ENCODE measurements at regions not wholly inside any gene's neighbourhood (a gene's known extent, or its start where the extent isn't known, plus 50 kb on each side); places are given as distances from the start of the nearest gene placed in this dataset.

- POLR2A ChIA-PET: no interaction called here
- DNase-seq: no peak
Measured at GRCh38 chr12:111110556-111110955, 190.2 kb upstream of the MYL2 start.

GRCh38 chr12:111108726-111109125, 188.3 kb upstream of the MYL2 start:
- DNase-seq (no peak), ATAC-seq (no peak)
- no peaks in the 10 kb centered on the region for H3K36me3 Mint-ChIP-seq
- peaks cover 3 to 15% (median 11%) of the 10 kb centered on the region in 4 donors for H3K4me1 Mint-ChIP-seq
- H3K27me3 Mint-ChIP-seq: peaks cover 0 to 3% (median 0%) of the 10 kb centered on the region in 5 donors
- H3K9me3 Mint-ChIP-seq: peaks cover 0 to 2% (median 0%) of the 10 kb centered on the region in 9 donors
- POLR2A ChIA-PET: interaction anchor here (0.6 kb wide), 1 partner anchor 693 kb away, joined by 3 read pairs; no protein-coding TSS in a partner anchor
- no peak overlapping the region for H3K27ac Mint-ChIP-seq
- H3K4me3 Mint-ChIP-seq: no peak overlapping the region

More at GRCh38 chr12:111110556-111110955, 190.2 kb upstream of the MYL2 start:
- no peak overlapping the region for H3K27ac Mint-ChIP-seq
- H3K4me3 Mint-ChIP-seq: peak overlapping the region in 1 of 10 donors; percentile 45
- no peak for ATAC-seq
- no peaks in the 10 kb centered on the region for H3K36me3 Mint-ChIP-seq
- peaks cover 3 to 15% (median 11%) of the 10 kb centered on the region in 4 donors for H3K4me1 Mint-ChIP-seq
- H3K9me3 Mint-ChIP-seq: peaks cover 0 to 3% (median 0%) of the 10 kb centered on the region in 9 donors
- peaks cover 0 to 3% (median 0%) of the 10 kb centered on the region in 5 donors for H3K27me3 Mint-ChIP-seq

- DNase-seq (no peak), ATAC-seq (no peak)
- POLR2A ChIA-PET: no interaction called here
- Mint-ChIP-seq H3K27ac (no peak overlapping the region), H3K4me1 (peaks cover 3 to 12% (median 10%) of the 10 kb centered on the region in 4 donors), H3K4me3 (no peak overlapping the region), H3K27me3 (peaks cover 0 to 3% (median 0%) of the 10 kb centered on the region in 5 donors), H3K9me3 (peaks cover 0 to 2% (median 0%) of the 10 kb centered on the region in 9 donors), H3K36me3 (no peaks in the 10 kb centered on the region)
Measured at GRCh38 chr12:111107392-111108178, 187.2 kb upstream of the MYL2 start.

GRCh38 chr12:111105294-111105693, 184.9 kb upstream of the MYL2 start:
- Mint-ChIP-seq H3K4me3 (no peak overlapping the region), H3K36me3 (no peaks in the 10 kb centered on the region), H3K4me1 (peaks cover 0 to 7% (median under 1%) of the 10 kb centered on the region in 4 donors), H3K9me3 (peaks cover 0 to 2% (median 0%) of the 10 kb centered on the region in 9 donors), H3K27me3 (peaks cover 0 to 4% (median 0%) of the 10 kb centered on the region in 5 donors), H3K27ac (no peak overlapping the region)
- ATAC-seq (no peak), DNase-seq (no peak)
- POLR2A ChIA-PET: no interaction called here

- Mint-ChIP-seq H3K4me1 (peaks cover 10 to 19% (median 13%) of the 10 kb centered on the region in 4 donors), H3K27ac (no peak overlapping the region), H3K9me3 (peaks cover 0 to 1% (median 0%) of the 10 kb centered on the region in 9 donors), H3K27me3 (peaks cover 0 to 4% (median 0%) of the 10 kb centered on the region in 5 donors), H3K4me3 (no peak overlapping the region), H3K36me3 (no peaks in the 10 kb centered on the region)
- POLR2A ChIA-PET: no interaction called here
- ATAC-seq: no peak
- DNase-seq: no peak
Measured at GRCh38 chr12:111103583-111103982, 183.2 kb upstream of the MYL2 start.

- POLR2A ChIA-PET: no interaction called here
- H3K4me3 Mint-ChIP-seq: no peak overlapping the region
- peak overlapping the region in 3 of 10 donors; percentile 18 to 79 (median 19) for H3K27ac Mint-ChIP-seq
- no peak for ATAC-seq
- no peak for DNase-seq
- H3K9me3 Mint-ChIP-seq: no peaks in the 10 kb centered on the region
- peaks cover 8 to 23% (median 15%) of the 10 kb centered on the region in 4 donors for H3K4me1 Mint-ChIP-seq
- peaks cover 0 to 4% (median 0%) of the 10 kb centered on the region in 5 donors for H3K27me3 Mint-ChIP-seq
- H3K36me3 Mint-ChIP-seq: no peaks in the 10 kb centered on the region
Measured at GRCh38 chr12:111102102-111102739, 181.8 kb upstream of the MYL2 start.

- Mint-ChIP-seq H3K4me3 (no peak overlapping the region), H3K4me1 (peaks cover 8 to 23% (median 15%) of the 10 kb centered on the region in 4 donors), H3K27me3 (peaks cover 0 to 4% (median 0%) of the 10 kb centered on the region in 5 donors), H3K36me3 (no peaks in the 10 kb centered on the region), H3K27ac (peak overlapping the region in 1 of 10 donors; percentile 84), H3K9me3 (no peaks in the 10 kb centered on the region)
- ATAC-seq (no peak), DNase-seq (no peak)
- POLR2A ChIA-PET: no interaction called here
Measured at GRCh38 chr12:111101003-111101402, 180.6 kb upstream of the MYL2 start.

- H3K27ac Mint-ChIP-seq: peak overlapping the region in 1 of 10 donors; percentile 84
- POLR2A ChIA-PET: no interaction called here
- no peaks in the 10 kb centered on the region for H3K9me3 Mint-ChIP-seq
- DNase-seq (no peak), ATAC-seq (no peak)
- H3K27me3 Mint-ChIP-seq: peaks cover 0 to 4% (median 0%) of the 10 kb centered on the region in 5 donors
- H3K4me1 Mint-ChIP-seq: peaks cover 8 to 23% (median 15%) of the 10 kb centered on the region in 4 donors
- peak overlapping the region in 1 of 10 donors; percentile 6 for H3K4me3 Mint-ChIP-seq
- no peaks in the 10 kb centered on the region for H3K36me3 Mint-ChIP-seq
Measured at GRCh38 chr12:111100554-111100953, 180.2 kb upstream of the MYL2 start.

- no peaks in the 10 kb centered on the region for H3K9me3 Mint-ChIP-seq
- peaks cover 8 to 23% (median 15%) of the 10 kb centered on the region in 4 donors for H3K4me1 Mint-ChIP-seq
- H3K36me3 Mint-ChIP-seq: no peaks in the 10 kb centered on the region
- ATAC-seq: no peak
- no peak for DNase-seq
- H3K27ac Mint-ChIP-seq: peak overlapping the region in 1 of 10 donors; percentile 84
- POLR2A ChIA-PET: no interaction called here
- H3K4me3 Mint-ChIP-seq: peak overlapping the region in 1 of 10 donors; percentile 6
- H3K27me3 Mint-ChIP-seq: peaks cover 0 to 4% (median 0%) of the 10 kb centered on the region in 5 donors
Measured at GRCh38 chr12:111100003-111100402, 179.6 kb upstream of the MYL2 start.

GRCh38 chr12:111099186-111099585, 178.8 kb upstream of the MYL2 start:
- peak overlapping the region in 5 of 10 donors; percentile 18 to 64 (median 53) for H3K4me3 Mint-ChIP-seq
- H3K36me3 Mint-ChIP-seq: no peaks in the 10 kb centered on the region
- peaks cover 8 to 26% (median 15%) of the 10 kb centered on the region in 4 donors for H3K4me1 Mint-ChIP-seq
- no peak for DNase-seq
- H3K27me3 Mint-ChIP-seq: peaks cover 0 to 4% (median 0%) of the 10 kb centered on the region in 5 donors
- peak overlapping the region in 4 of 10 donors; percentile 56 to 86 (median 77) for H3K27ac Mint-ChIP-seq
- H3K9me3 Mint-ChIP-seq: no peaks in the 10 kb centered on the region
- no peak for ATAC-seq
- POLR2A ChIA-PET: interaction anchor here (0.5 kb wide), 1 partner anchor 954 kb away, joined by 3 read pairs; no protein-coding TSS in a partner anchor

- H3K36me3 Mint-ChIP-seq: no peaks in the 10 kb centered on the region
- H3K9me3 Mint-ChIP-seq: no peaks in the 10 kb centered on the region
- peaks cover 18 to 38% (median 29%) of the 10 kb centered on the region in 4 donors for H3K4me1 Mint-ChIP-seq
- H3K27me3 Mint-ChIP-seq: no peaks in the 10 kb centered on the region
- ATAC-seq (no peak), DNase-seq (no peak)
- POLR2A ChIA-PET: interaction anchor here (1.3 kb wide), 1 partner anchor 38 kb away, joined by 7 read pairs; no protein-coding TSS in a partner anchor
- peak overlapping the region in 3 of 10 donors; percentile 15 to 57 (median 23) for H3K27ac Mint-ChIP-seq
- peak overlapping the region in 5 of 10 donors; percentile 10 to 77 (median 51) for H3K4me3 Mint-ChIP-seq
Measured at GRCh38 chr12:111094157-111095010, 174.0 kb upstream of the MYL2 start.

Measured in naive thymus-derived CD8-positive, alpha-beta T cell (primary cell).